Esophagus muscularis mucosa (tissue), 3 donors: ENCODE measurements at regions not wholly inside any gene's neighbourhood (a gene's known extent, or its start where the extent isn't known, plus 50 kb on each side); places are given as distances from the start of the nearest gene placed in this dataset.
"Not testable (repeated sequence)": the region's sequence is repeated elsewhere in the genome, so short reads cannot be mapped to it uniquely, and the experiment has no call there.

Source experiments
- EP300 ChIP-seq: sonication (generic); formaldehyde crosslinking; IDR thresholded peaks from one replicate; pipeline ENCODE4 v1.6.1; 2017; ENCODE audit warnings: antibody characterized with exemption
- POLR2AphosphoS5 ChIP-seq, 2 donors: sonication (generic); formaldehyde crosslinking; IDR thresholded peaks; one replicate each; pipeline ENCODE4 v1.6.1; 2017; ENCODE audit warnings: antibody characterized with exemption in 2 of 2

GRCh38 chr14:106421431-106422033 lies 895.1 kb downstream of the TMEM121 start:
- TF ChIP-seq POLR2AphosphoS5 (IDR thresholded peaks at IDR 0.05); EP300: not testable (repeated sequence)
